MM.1S (cell line): ENCODE measurements at regions not wholly inside any gene's neighbourhood (a gene's known extent, or its start where the extent isn't known, plus 50 kb on each side); places are given as distances from the start of the nearest gene placed in this dataset.
"Not testable (repeated sequence)": the region's sequence is repeated elsewhere in the genome, so short reads cannot be mapped to it uniquely, and the experiment has no call there.

Experiments
- DNase-seq: peaks from one replicate; pipeline ENCODE4 v3.0.0-alpha.2; 2015
- H2AFZ ChIP-seq: fragments of 300-600 bp; sonication (generic); 2 replicates; pipeline ENCODE4 v1.6.0; 2016; ENCODE audit warnings: antibody characterized with exemption, low read length
- H3F3A ChIP-seq: fragments of 300-600 bp; sonication (generic); 2 replicates; pipeline ENCODE4 v1.6.1; 2016; ENCODE audit warnings: mild to moderate bottlenecking, antibody characterized with exemption, low read length, moderate library complexity, mixed read lengths; ENCODE audit not compliant: insufficient read depth
- H3K27ac ChIP-seq: fragments of 300-600 bp; sonication (generic); 2 replicates; pipeline ENCODE4 v1.5.1; 2016; ENCODE audit warnings: mild to moderate bottlenecking, low read length
- H3K27me3 ChIP-seq: fragments of 300-600 bp; sonication (generic); replicated peaks from 2 replicates; pipeline ENCODE4 v1.6.0; 2016; ENCODE audit warnings: low read length; ENCODE audit not compliant: insufficient read depth
- H3K36me3 ChIP-seq: fragments of 300-600 bp; sonication (generic); replicated peaks from 2 replicates; pipeline ENCODE4 v1.6.1; 2016; ENCODE audit warnings: mild to moderate bottlenecking, low read length, mixed read lengths; ENCODE audit not compliant: insufficient read depth
- H3K4me1 ChIP-seq: fragments of 300-600 bp; sonication (generic); 2 replicates; pipeline ENCODE4 v1.6.1; 2016; ENCODE audit warnings: low read length, mixed read lengths
- H3K4me2 ChIP-seq: fragments of 300-600 bp; sonication (generic); 2 replicates; pipeline ENCODE4 v1.6.0; 2016; ENCODE audit warnings: low read depth, low read length
- H3K4me3 ChIP-seq: fragments of 300-600 bp; sonication (generic); 2 replicates; pipeline ENCODE4 v1.5.1; 2016; ENCODE audit warnings: low read length, mixed read lengths
- H3K79me2 ChIP-seq: fragments of 300-600 bp; sonication (generic); 2 replicates; pipeline ENCODE4 v1.6.1; 2016; ENCODE audit warnings: mixed run types, low read length, mixed read lengths
- H3K9ac ChIP-seq: fragments of 300-600 bp; sonication (generic); 2 replicates; pipeline ENCODE4 v1.6.1; 2016; ENCODE audit warnings: low read length, mixed read lengths
- H3K9me2 ChIP-seq: fragments of 300-600 bp; sonication (generic); replicated peaks from 2 replicates; pipeline ENCODE4 v1.6.1; 2016; ENCODE audit warnings: mild to moderate bottlenecking, low read length, mixed read lengths; ENCODE audit not compliant: insufficient read depth
- H3K9me3 ChIP-seq: fragments of 300-600 bp; sonication (generic); replicated peaks from 2 replicates; pipeline ENCODE4 v1.6.1; 2016; ENCODE audit warnings: mild to moderate bottlenecking, low read length, mixed read lengths; ENCODE audit not compliant: insufficient read depth
- H4K20me1 ChIP-seq: fragments of 300-600 bp; sonication (generic); 2 replicates; pipeline ENCODE4 v1.6.1; 2016; ENCODE audit warnings: mild to moderate bottlenecking, low read length, moderate library complexity, mixed read lengths; ENCODE audit not compliant: insufficient read depth
- CTCF ChIP-seq: fragments of 300-600 bp; sonication (generic); IDR thresholded peaks from 2 replicates; pipeline ENCODE4 v1.5.1; 2016; ENCODE audit warnings: antibody characterized with exemption, low read length, mixed read lengths
- EZH2 ChIP-seq: fragments of 300-600 bp; sonication (generic); optimal IDR thresholded peaks from 2 replicates; pipeline ENCODE3; 2017; ENCODE audit warnings: low read depth, mild to moderate bottlenecking, antibody characterized with exemption, low read length, mixed read lengths
- EZH2phosphoT487 ChIP-seq: fragments of 300-600 bp; sonication (generic); IDR thresholded peaks from 2 replicates; pipeline ENCODE4 v1.6.1; 2018; ENCODE audit warnings: antibody characterized with exemption, low read length

- H3K4me3 ChIP-seq, result no peak overlapping the region
- H3K27me3 ChIP-seq, result no peaks in the 10 kb centered on the region
- no peaks in the 10 kb centered on the region for H4K20me1 ChIP-seq
- no peak for DNase-seq
- H3K79me2 ChIP-seq, result no peaks in the 10 kb centered on the region
- H3K36me3 ChIP-seq, result no peaks in the 10 kb centered on the region
- no peaks in the 10 kb centered on the region for H3K9me2 ChIP-seq
- H3K9me3 ChIP-seq, result no peaks in the 10 kb centered on the region
- no peaks in the 10 kb centered on the region for H3K4me1 ChIP-seq
- no peak overlapping the region for H3K4me2 ChIP-seq
- H3K9ac ChIP-seq, result no peak overlapping the region
- H3K27ac ChIP-seq, result no peak overlapping the region
- H3F3A ChIP-seq, result no peaks in the 10 kb centered on the region
- no peak overlapping the region for H2AFZ ChIP-seq
- TF ChIP-seq CTCF (no peak), EZH2 (no peak), EZH2phosphoT487 (no peak)
Measured at GRCh38 chr11:3434976-3435375, 56.0 kb upstream of the ZNF195 start.

GRCh38 chr11:3429191-3429590, 50.2 kb upstream of the ZNF195 start:
- H3K27me3 ChIP-seq, H3K27ac ChIP-seq, H4K20me1 ChIP-seq, H3K9me3 ChIP-seq, H2AFZ ChIP-seq, H3K36me3 ChIP-seq, H3F3A ChIP-seq, H3K4me2 ChIP-seq, H3K9ac ChIP-seq, H3K4me1 ChIP-seq, H3K79me2 ChIP-seq, DNase-seq, H3K4me3 ChIP-seq, H3K9me2 ChIP-seq: not testable (repeated sequence)
